Right cardiac atrium (tissue), 5 donors: ENCODE measurements at regions not wholly inside any gene's neighbourhood (a gene's known extent, or its start where the extent isn't known, plus 50 kb on each side); places are given as distances from the start of the nearest gene placed in this dataset.
A peak's percentile ranks its signal among the peaks of the same experiment; 100 is the strongest.

ENCODE experiments used
- ATAC-seq, 2 donors: fragments of 200-7000 bp; cut with Tn5 transposase; one replicate each; pipeline versions ENCODE4 v1.8.0 to v1.9.1; 2020; ENCODE audit warnings: moderate library complexity in 2 of 2, mild to moderate bottlenecking in 1 of 2
- DNase-seq, 3 donors: peaks; one replicate each; pipeline ENCODE4 v3.0.0-alpha.2; 2020
- H3K27ac ChIP-seq: one replicate; pipeline ENCODE4 v1.5.1; 2013; ENCODE audit warnings: mild to moderate bottlenecking, low read length, control low read depth, moderate library complexity
- H3K27me3 ChIP-seq: one replicate; pipeline ENCODE4 v1.6.1; 2013; ENCODE audit not compliant: control insufficient read depth, insufficient read depth
- H3K4me1 ChIP-seq: one replicate; pipeline ENCODE4 v1.6.1; 2013; ENCODE audit warnings: low read length; ENCODE audit not compliant: control insufficient read depth, insufficient read depth
- H3K4me3 ChIP-seq: one replicate; pipeline ENCODE4 v1.5.1; 2013; ENCODE audit warnings: low read length, control low read depth
- H3K9me3 ChIP-seq: one replicate; pipeline ENCODE4 v1.6.1; 2013; ENCODE audit warnings: low read length; ENCODE audit not compliant: control insufficient read depth
- WGBS: extraction: QIAGEN DNeasy Blood & Tissue Kit; methylation state at CpG from one replicate; pipeline ENCODE4 v1.1.7; 2013; 5-methylcytosine and 5-hydroxymethylcytosine counted together
- intact Hi-C, 4 donors: fragments of 100-400 bp; cut with DNase I; formaldehyde crosslinking; loops; one replicate each; pipeline versions ENCODE4 v1.11.0 to v1.14.0; 2022 to 2023
- donor health status: healthy with polysubstance abuse.
- donor health status: DM: no; HTN: yes; CAD: no.
- donor health status: DM: no; HTN: no; CAD: no.
- donor health status: DM: no; HTN: yes; CAD: no; lungs with severe emphysema.
- donor health status: DM: yes; HTN: yes; CAD: no.

DNA sequence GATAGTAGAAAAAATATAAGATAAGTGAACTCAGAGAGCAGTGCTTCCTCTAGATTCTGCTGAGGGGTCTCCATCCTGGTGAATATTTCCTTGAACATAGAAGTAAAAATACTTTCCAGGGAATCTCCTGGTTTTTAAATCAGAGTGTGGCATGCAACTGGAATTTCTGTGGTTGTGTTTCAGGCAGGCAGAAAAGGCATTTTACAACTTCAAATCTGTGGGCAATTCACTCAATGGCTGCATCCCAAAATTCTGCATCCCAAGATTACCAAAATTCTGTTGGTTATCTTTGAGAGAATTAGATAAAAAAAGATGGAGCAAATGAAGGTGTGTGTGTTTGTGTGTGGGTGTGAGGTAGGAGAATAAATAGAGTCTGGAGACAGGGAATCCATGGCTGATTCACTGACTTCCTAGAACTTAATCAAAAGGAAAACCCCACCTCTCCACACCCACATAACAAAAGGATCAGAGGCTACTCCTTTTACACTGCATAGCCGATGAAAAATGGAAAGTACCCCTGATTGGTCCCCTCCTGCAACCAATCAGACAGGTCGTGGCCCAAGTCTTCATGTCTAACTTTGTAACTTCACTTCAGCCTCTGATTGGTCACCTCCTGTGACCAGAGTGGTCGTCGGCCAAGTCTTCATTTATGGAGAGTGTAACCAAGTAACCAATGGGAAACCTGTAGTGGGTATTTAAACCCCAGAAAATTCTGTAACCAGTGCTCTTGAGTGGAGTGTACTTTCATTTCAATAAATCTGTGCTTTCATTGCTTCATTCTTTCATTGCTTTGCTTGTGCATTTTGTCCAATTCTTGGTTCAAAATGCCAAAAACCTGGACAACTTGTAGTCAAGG, 112.8 kb downstream of the DLEU7 start:
- intact Hi-C loops: no loop called here
- Histone ChIP-seq H3K27me3 (no peaks in the 10 kb centered on the region), H3K27ac (no peak overlapping the region), H3K4me1 (peaks cover 3% of the 10 kb centered on the region), H3K4me3 (no peak overlapping the region), H3K9me3 (no peaks in the 10 kb centered on the region)
- 89% methylated on average over 4 of the region's 4 CpGs for WGBS
- ATAC-seq (peak in 1 of 2 donors; percentile 68), DNase-seq (no peak)

DNA sequence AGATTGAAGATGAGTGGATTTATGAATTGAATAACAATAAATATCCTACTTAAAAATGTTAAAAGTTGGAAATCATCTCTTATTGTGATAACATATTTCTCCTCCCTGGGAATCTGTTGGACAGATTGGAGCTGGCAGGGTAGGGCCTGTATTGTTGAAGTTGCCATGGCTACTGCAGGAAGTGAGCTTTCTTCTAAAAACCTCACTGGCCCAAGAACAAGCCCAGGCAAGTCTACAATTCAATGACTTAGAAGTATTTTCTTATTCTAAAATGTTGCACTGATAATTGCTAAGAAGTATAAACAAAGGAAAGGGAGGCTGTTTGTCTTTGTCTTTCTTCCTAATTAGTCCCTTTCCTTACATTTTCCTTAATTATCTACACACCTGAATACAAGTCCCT, 112.1 kb downstream of the DLEU7 start:
- H3K9me3 ChIP-seq: no peaks in the 10 kb centered on the region
- intact Hi-C loops: no loop called here
- peak; percentile 51 to 86 for ATAC-seq
- no peak for DNase-seq
- peaks cover 3% of the 10 kb centered on the region for H3K4me1 ChIP-seq
- H3K4me3 ChIP-seq: no peak overlapping the region
- H3K27ac ChIP-seq: no peak overlapping the region
- no peaks in the 10 kb centered on the region for H3K27me3 ChIP-seq

DNA sequence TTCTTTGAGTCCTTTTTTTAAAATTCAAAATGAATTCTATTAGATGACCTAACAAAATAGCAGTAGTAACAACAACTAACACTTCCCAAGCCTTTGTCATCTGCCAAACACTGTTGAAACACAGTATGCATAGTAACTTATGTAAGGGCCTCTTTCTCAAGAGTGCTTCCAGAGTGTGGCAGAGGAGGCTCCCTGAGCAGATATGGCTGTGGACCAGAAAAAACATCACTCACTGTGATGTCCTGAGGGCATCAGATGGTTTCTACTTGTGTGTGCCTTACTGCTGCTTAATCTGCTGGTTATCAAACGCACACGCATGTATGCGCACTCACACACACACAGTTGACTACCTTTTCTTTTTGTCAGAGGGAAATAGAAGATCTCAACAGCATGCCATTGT, 110.8 kb downstream of the DLEU7 start:
- peaks cover 3% of the 10 kb centered on the region for H3K4me1 ChIP-seq
- no peak overlapping the region for H3K27ac ChIP-seq
- DNase-seq (no peak), ATAC-seq (peak; percentile 57 to 69)
- H3K4me3 ChIP-seq: no peak overlapping the region
- no peaks in the 10 kb centered on the region for H3K27me3 ChIP-seq
- intact Hi-C loops: no loop called here
- WGBS: 59% methylated on average over 3 of the region's 3 CpGs
- H3K9me3 ChIP-seq: no peaks in the 10 kb centered on the region

DNA sequence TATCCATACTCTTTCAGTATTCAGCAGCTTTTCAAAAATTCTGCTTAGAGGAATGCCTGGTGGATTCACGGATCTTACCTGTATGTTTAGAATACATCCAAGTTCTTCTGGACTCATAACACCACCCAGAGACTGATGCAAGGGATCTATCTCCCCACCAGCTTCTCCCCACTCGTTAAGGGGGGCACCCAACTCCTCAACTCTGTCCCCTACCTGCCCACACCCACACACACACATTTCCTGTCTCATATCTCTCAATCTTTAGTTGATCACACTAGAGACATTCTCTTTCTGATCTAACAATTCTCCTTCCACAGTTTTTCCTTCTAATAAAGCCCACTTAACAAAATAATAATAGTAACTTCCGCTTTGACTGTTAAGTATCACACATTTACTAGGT, 110.1 kb downstream of the DLEU7 start:
- 86% methylated on average over 3 of the region's 3 CpGs for WGBS
- Histone ChIP-seq H3K27ac (no peak overlapping the region), H3K27me3 (no peaks in the 10 kb centered on the region), H3K9me3 (no peaks in the 10 kb centered on the region), H3K4me1 (peaks cover 3% of the 10 kb centered on the region), H3K4me3 (no peak overlapping the region)
- DNase-seq (no peak), ATAC-seq (no peak)
- intact Hi-C loops: no loop called here

DNA sequence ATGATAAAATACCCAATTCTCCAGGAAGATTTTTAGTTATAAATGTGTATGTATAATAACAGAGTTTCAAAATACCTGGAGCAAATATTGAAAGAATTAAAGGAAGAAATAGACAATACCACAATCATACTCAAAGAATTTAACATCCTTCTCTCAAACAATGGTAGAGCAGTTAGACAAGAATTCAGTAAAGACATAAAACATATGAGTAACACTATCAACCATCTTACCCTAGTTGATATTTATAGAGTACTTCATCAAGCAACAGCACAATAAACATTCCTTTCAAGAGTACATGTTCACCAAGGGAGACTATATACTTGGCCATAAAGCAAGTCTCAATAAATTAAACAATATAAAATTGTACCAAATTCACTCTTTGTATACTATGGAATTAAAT, 108.4 kb downstream of the DLEU7 start:
- no peaks in the 10 kb centered on the region for H3K27me3 ChIP-seq
- peaks cover 3% of the 10 kb centered on the region for H3K4me1 ChIP-seq
- H3K27ac ChIP-seq: no peak overlapping the region
- DNase-seq: no peak
- H3K9me3 ChIP-seq: no peaks in the 10 kb centered on the region
- intact Hi-C loops: no loop called here
- no peak overlapping the region for H3K4me3 ChIP-seq
- no peak for ATAC-seq

DNA sequence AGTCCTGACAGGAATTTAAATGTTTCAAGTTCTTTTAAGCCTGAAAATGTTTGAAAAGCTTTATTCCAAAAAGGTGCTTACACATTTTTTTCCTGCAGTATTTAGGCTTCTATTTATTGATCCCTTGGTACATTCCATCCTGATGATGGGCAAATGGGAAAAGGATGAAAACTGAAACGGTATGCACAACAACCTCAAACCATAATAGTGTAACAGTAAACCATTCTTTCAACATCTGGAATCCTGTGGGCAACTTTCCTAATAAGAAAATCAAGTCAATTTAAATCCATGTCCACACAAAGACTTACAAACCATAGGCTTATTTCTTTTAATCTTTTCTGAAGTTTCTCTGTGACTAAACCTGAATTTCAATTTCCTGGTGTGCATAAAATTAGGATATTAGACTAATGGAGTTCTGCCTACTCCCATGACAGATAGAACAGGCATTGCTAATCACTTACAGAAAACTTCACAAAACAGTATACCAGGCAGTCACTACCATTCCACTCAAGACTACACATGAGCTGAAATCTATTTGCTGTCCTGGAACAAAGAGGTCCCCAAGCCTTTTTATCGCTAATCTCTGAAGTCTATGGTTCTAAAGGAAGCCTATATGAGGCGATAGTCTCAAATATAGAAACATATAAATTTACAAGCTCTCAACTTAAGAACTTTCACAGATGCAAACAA, 103.3 kb downstream of the DLEU7 start:
- ATAC-seq: no peak
- 92% methylated on average over 3 of the region's 3 CpGs for WGBS
- Histone ChIP-seq H3K9me3 (no peaks in the 10 kb centered on the region), H3K27ac (no peak overlapping the region), H3K4me3 (no peak overlapping the region), H3K4me1 (no peaks in the 10 kb centered on the region), H3K27me3 (no peaks in the 10 kb centered on the region)
- intact Hi-C loops: no loop called here
- DNase-seq: no peak

DNA sequence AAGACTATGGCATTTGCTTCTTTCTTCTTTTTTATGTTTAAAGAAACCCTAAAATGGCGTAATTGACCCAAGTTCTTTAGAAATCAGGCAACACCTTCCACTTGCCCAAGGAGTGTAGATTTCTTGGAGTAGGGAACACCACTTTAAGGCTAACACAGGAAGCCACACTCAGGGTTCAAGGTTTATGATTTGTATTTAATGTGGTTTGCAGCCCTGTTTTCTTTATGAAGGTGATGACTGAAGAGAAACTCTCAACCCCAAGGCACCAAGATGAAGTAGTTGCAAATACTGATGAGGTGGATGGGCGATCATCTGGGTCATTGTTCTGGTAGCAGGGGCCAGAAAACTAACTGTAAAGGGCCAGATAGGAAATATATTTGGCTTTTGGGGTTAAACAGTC, 101.1 kb downstream of the DLEU7 start:
- H3K27ac ChIP-seq: no peak overlapping the region
- ATAC-seq (no peak), DNase-seq (no peak)
- 93% methylated on average over 2 of the region's 2 CpGs for WGBS
- intact Hi-C loops: no loop called here
- no peaks in the 10 kb centered on the region for H3K27me3 ChIP-seq
- no peak overlapping the region for H3K4me3 ChIP-seq
- no peaks in the 10 kb centered on the region for H3K9me3 ChIP-seq
- no peaks in the 10 kb centered on the region for H3K4me1 ChIP-seq

DNA sequence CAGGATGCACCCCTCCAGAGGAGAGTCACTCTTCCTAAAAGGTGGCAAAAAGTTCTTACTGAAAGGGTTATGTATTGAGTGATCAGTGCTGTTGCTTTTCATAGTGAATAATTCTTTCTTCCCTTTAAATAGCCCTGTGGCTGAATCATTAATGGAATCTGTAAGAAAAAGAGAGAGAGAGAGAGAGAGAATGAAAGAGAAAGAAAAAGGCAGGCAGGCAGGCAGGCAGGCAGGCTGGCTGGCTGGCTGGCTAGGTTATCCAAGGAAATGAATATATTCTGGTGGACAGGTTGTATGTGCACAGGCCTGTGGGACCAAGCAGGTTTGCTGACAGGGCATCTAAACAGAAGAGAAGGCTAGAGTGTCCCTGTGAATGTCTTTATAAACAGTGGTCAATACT, 100.5 kb downstream of the DLEU7 start:
- ATAC-seq: no peak
- H3K9me3 ChIP-seq: no peaks in the 10 kb centered on the region
- no peak overlapping the region for H3K4me3 ChIP-seq
- H3K27ac ChIP-seq: no peak overlapping the region
- DNase-seq: no peak
- H3K27me3 ChIP-seq: no peaks in the 10 kb centered on the region
- intact Hi-C loops: no loop called here
- no peaks in the 10 kb centered on the region for H3K4me1 ChIP-seq

DNA sequence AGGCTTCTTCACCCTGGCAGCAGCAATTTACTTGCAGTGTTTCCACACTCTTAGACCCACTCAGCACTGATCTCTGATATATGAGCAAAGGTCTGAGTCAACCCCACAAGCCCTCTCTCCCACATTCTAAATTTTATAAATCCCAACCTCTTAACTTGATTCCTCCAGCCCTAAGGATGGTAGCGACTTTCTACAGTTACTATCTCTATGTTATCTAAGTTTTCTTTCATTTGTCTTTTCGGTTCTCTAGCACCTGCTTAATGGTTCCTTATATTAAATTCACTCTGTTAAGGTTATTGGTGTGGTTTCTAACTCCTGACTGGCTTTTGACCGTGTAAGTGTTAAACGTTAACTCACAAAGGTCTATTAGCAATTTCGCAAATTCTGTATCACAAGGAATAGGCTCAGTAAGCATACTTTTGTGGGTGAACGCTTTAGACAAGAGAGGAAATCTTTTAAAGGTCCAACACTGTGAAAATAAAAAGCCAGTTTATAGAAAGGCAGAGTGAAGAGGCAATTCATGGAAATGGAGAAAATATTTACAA, 99.3 kb downstream of the DLEU7 start:
- H3K27me3 ChIP-seq: no peaks in the 10 kb centered on the region
- no peak overlapping the region for H3K4me3 ChIP-seq
- ATAC-seq (no peak), DNase-seq (no peak)
- H3K9me3 ChIP-seq: no peaks in the 10 kb centered on the region
- H3K27ac ChIP-seq: no peak overlapping the region
- no peaks in the 10 kb centered on the region for H3K4me1 ChIP-seq
- intact Hi-C loops: no loop called here
- 89% methylated on average over 6 of the region's 6 CpGs for WGBS

DNA sequence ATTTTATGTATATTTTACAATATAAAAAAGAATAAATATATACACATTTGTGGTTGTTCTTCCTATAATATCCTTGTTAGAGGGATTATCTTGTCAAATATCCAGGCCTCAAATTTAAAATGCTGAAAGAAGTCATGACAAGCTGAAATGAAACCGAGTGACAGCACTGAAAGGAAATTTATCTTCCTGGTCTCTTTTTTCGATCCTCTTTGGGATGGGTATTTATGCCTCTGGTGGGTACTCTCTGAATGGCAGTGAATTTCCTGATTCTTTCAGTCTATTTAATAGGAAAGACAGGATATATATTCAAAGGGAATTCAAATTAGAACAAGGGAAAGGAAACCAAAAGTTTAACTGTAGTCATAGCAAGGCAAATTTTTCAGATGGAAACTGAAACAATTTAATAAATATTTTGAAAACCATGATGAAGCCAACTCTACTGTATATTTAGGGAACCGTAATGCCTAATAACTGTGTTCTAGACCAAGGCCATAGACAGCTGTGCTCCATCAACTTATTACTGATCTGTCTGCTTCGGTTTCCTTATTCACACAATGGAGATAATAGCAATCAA, 97.9 kb downstream of the DLEU7 start:
- 75% methylated on average over 4 of the region's 4 CpGs for WGBS
- intact Hi-C loops: no loop called here
- H3K4me3 ChIP-seq: no peak overlapping the region
- DNase-seq (no peak), ATAC-seq (no peak)
- no peak overlapping the region for H3K27ac ChIP-seq
- no peaks in the 10 kb centered on the region for H3K4me1 ChIP-seq
- no peaks in the 10 kb centered on the region for H3K9me3 ChIP-seq
- no peaks in the 10 kb centered on the region for H3K27me3 ChIP-seq

DNA sequence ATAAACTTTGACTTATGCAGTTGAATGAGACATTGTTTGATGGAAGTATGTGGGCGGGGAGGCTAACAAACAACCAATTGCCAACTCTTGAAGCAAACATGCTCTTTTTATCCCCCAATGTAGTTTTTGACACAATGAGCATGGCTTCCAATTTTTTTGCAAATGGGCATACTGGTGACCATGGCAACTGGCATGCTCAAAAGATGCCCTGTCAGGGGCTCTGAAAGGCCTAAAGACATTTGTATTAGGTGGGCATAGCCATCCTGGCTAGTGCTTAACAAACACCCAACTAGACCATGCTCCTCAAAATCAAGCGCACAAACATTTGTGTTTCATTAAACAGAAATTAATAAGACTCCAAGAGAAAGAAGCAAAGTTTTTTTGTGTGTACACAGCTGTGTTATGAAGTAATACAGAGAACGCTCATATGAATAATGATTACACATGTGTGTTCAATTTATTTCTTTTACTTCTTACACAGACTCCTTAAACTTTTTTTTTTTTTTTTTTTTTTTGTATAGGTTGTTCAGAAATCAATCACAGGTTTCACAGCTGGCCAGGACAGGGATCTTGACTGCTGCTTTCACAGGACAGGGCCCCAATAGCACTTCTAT, 95.6 kb downstream of the DLEU7 start:
- WGBS: 75% methylated on average over 3 of the region's 3 CpGs
- no peak for ATAC-seq
- no peaks in the 10 kb centered on the region for H3K27me3 ChIP-seq
- no peaks in the 10 kb centered on the region for H3K4me1 ChIP-seq
- no peaks in the 10 kb centered on the region for H3K9me3 ChIP-seq
- no peak for DNase-seq
- no peak overlapping the region for H3K27ac ChIP-seq
- no peak overlapping the region for H3K4me3 ChIP-seq
- intact Hi-C loops: no loop called here
